Epithelial cell of prostate (primary cell): ENCODE measurements at regions not wholly inside any gene's neighbourhood (a gene's known extent, or its start where the extent isn't known, plus 50 kb on each side); places are given as distances from the start of the nearest gene placed in this dataset.

Experiments
- DNase-seq: peaks from one replicate; pipeline ENCODE4 v3.0.0-alpha.2; 2011; ENCODE audit warnings: low read depth, low spot score
- H3K27ac ChIP-seq: fragments of 450-650 bp; 2 replicates; pipeline ENCODE4 v1.5.1; 2017; ENCODE audit warnings: mild to moderate bottlenecking

DNA sequence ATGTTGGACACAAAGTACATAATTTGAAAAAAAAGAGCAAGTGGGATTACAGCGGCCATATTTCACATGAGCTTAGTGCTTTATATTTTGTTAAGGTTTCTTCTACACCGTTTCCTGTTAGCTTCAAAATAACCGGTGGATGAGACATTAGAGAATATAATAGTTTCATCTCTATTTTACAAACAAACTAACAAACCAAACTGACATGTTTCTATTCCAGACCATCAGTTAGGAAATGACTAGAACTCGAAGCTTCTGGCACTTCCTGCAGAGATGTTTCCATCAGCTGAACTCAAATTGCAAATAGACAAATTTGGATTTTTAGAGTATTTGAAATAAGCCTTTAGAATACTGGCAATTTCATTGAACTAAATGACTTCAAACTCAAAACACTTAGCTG is 86.5 kb downstream of the MTRR start:
- no peak for DNase-seq
- H3K27ac ChIP-seq, result no peak overlapping the region

DNA sequence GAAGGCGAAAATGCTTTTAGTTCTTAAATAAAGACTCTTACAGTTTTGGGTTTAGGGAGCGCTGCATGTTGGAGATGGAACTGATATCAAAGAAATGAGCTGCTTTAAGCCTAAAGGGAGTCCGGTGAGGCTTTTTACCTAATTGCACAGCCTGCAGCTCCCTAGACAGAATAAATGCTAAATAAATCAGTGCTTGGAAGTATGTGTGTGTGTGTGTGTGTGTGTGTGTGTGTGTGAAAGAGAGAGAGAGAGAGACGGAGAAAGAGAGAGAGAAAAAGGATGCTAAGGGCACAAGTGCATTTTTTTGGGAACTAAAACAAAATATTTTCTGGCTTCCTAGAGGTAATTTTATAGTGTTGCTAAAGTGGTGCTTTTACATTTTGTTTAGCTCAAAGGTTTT is 88.4 kb downstream of the MTRR start:
- no peak for DNase-seq
- no peak overlapping the region for H3K27ac ChIP-seq

DNA sequence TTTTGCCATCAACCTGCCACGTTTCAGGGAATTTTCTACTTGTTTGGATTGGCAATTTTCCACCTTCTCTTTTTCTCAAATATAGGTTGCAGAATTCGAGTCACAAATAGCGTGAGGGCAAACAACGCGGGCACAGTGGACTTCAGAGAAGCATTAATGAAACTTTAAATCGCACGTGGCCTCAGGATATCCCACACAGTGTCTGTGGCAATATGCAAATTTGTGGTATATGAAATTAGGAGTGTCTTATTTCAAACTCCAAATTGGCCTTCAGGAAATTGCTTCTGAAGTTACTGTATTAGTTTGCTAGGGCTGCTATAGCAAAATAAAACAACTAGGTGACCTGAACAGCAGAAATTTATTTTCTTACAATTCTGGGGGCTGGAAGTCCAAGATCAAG is 91.2 kb downstream of the MTRR start:
- no peak for DNase-seq
- H3K27ac ChIP-seq, result no peak overlapping the region

DNA sequence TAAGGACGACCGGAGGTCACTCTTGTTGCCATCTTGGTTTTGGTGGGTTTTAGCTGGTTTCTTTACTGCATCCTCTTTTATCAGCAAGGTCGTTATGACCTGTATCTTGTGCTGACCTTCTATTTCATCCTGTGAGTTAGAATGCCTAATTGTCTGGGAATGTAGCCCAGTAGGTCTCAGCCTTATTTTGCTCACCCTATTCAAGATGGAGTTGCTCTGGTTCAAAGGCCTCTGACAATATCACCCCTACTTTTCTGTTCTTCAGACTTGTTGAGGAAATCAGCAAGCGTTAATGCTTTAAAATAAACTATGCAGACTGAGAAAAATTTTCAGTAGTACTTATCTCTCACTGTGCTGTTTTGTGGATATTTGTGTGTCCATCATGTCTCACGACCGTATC is 92.6 kb downstream of the MTRR start:
- DNase-seq, result no peak
- H3K27ac ChIP-seq, result no peak overlapping the region

DNA sequence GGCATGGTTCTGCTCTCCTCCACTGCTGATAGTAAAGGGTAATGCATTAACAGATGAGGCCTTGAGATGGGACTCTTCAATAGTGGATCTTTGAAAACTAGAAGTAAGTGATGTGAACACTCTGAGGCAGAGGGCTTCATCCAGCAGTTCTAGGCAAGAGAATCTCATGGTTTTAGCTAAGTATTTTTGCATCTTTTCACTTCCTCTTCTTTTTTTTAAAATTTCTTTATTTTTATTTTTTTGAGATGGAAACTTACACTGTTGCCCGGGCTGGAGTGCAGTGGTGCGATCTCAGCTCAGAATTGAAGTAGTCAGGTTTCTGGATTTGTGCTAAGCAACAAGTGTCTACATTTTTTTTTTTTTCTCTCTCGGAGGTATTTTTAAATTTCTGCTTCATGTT is 101.9 kb downstream of the MTRR start:
- H3K27ac ChIP-seq, result no peak overlapping the region
- DNase-seq, result no peak

DNA sequence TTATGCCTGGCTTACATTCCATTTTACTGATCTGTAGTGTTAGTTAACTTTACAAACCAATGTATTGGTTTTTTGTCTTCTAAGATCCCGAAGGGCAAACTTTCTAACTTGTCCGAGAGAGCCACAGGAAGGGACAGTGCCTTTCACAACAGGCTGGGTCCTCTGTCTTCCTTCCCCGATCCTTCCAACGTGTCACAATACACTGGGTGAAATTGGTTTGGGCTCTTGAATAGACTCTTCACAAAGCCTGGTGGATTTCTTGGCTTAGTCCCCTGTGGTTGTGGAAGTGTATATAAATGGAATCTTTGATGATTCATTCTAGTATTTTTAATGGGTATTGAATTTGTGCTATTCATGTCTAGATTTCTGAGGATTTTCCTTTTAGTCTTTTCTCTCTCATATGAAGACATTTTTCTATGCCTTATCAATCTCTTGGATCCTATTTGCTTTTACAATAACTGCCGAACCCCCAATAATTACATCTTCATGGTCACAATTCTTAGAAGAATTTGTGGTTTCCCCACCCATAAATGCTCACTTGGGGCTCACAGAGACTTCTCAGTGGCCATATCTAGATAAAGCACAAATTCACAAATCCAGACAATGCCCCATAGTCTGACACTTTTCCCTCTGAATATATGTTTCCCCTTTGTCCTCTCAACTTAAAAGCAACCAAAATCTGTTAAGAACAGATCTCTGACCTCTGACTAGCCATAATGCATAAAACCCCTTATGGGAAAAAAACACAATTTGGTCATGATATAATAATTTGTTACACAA is 107.7 kb downstream of the MTRR start:
- no peak overlapping the region for H3K27ac ChIP-seq
- no peak for DNase-seq

DNA sequence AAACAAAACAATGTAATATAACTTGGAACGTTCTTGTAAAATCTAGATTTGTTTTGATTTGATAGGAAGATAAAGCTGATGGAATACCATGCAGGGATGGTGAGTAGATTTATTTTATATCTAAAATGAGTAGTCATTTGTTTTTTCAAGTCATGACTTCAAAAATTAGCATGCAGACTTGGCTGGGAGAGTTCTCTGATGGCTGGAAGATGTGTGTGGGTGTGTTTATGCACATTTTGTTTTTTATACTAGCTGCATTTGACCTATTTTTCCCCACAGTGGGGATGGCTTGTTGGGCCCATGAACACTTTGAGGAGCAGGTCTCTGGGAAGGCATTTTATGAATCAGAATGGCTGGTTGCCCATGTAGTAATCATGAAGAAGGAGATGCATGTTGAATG is 109.2 kb downstream of the MTRR start:
- no peak overlapping the region for H3K27ac ChIP-seq
- DNase-seq, result no peak

DNA sequence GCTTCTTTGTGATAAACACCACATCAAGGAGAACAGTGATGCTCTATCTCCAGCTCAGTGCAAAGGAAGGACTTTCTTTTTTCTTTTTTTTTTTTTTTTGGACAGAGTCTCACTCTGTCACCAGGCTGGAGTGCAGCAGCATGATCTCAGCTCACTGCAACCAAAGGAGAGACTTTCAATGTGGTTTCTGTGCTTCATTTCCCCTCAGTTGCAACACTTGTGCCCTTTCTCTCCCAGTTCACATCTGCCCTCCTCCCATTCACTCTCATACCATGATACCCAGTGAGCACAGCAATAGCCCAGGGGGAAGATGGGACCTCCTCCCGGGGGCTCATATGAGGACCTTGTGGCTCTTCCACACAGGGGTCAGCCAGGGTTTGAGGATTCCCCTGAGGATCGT is 110.0 kb downstream of the MTRR start:
- no peak overlapping the region for H3K27ac ChIP-seq
- no peak for DNase-seq

DNA sequence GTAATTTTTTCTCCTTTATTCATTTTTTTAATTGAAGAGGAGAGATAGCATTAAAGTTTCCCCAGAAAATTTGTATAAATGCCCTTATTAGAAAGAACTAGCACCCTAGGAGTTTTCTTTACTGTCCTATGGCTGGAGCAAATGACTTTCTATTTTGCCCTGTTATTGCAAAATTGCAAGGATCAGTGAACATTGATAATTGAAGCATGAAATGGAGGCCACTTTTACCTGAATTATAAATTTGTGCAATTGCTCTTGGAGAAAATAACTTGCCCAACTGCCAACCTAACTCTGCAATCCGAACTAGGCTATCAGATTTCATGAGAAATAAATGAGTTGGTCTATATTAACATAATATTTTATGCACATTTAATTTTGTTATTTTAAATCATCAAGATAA is 111.9 kb downstream of the MTRR start:
- no peak for DNase-seq
- no peak overlapping the region for H3K27ac ChIP-seq

DNA sequence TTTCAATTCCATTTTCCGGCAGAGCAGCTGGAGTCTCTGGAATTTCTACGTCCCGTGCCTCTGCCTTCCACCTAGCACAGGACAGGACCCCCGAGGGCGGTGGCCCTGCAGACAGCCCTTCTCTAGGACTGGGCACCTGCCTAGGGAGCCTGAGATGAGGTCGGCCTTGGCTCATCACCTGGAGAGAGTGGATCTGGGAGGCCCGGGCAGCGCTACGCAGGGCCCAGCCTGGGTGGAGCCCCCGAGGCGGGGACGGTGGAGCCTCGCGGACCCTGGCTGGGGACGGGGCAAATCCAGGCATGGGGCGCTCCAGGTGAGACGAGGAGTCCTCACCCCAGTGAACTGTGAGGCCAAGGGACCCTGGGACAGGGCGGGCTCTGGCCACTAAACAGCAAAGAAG is 114.5 kb downstream of the MTRR start:
- no peak overlapping the region for H3K27ac ChIP-seq
- DNase-seq, result no peak

DNA sequence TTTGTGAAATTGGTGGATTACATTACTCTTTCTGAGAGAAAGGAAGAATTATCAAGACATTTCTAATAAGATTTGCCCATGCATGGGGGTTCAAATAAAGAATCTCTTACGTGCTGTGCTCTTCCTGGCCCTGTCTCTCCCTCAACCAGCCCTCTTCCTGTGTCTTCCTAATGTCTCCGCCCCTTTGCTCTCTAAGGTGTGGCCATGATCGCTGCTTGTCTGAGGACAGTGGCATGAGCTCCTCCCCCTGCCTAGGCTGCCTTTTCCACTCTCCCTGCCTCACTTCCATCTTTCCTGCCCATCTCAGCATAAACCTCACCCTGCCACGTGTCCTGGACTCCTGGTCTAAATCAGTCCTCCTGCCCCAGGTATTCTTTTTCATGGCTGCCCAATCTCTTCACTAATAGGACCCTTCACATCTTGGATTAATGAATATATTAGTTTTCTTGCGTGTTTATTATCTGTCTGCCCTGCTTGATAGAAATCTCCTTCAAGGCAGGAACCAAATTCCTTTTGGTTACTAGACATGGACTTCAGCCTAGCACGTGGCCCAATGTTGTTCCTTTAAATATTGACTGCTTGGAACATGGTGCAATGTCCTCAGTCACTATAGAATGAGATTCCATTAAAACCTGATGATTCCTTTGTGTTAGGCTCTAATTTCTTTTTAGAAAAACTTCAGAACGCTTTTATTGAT is 122.3 kb downstream of the MTRR start:
- H3K27ac ChIP-seq, result no peak overlapping the region
- no peak for DNase-seq

DNA sequence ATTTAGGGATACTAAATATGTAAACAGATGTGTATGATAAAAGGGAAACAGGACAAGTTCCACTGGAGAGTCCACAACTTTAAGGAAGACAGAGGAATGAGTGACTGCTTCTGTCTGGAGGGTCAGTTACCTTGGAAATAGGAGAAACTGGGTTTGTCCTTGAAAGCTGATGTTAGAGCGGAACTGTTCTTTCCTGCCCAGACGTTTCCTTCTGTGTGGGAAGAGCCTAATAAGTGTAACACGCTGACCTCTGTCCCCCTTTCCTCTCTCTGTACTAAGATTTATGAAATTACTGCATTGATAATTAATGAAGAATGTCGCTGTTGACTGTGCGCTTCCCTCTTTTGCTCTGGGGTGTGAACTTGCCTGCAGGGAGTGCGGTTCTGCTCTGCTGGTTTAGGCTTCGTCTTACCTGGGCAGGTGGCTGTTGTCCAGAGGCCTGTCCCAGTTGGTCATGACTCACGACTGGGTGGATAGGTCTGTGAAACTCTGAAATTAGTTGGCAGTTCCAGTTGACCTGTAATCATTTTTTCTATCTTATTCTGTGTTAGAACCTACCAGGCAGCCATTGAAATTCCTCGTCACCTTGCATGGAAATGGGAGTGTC is 126.8 kb downstream of the MTRR start:
- no peak overlapping the region for H3K27ac ChIP-seq
- no peak for DNase-seq

DNA sequence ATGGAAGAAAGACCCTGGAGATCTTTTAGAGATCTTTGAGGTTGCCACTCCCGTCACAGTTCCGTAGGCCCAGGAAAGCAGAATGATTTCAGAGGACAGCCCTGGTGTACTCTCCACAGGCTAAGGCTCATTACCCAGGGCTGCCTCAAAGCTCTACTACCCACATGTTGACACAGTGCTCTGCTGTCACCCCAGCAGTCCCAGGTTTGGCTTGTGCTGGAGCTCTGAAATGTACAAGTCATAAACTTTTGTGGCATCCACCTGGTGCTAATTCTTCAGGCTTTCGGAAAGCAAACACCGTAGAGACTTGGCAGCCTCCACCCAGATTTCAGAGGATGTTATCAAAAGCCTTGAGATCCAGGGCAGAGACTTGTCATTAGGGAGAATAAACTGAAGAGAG is 136.5 kb downstream of the MTRR start:
- H3K27ac ChIP-seq, result no peak overlapping the region
- DNase-seq, result no peak

DNA sequence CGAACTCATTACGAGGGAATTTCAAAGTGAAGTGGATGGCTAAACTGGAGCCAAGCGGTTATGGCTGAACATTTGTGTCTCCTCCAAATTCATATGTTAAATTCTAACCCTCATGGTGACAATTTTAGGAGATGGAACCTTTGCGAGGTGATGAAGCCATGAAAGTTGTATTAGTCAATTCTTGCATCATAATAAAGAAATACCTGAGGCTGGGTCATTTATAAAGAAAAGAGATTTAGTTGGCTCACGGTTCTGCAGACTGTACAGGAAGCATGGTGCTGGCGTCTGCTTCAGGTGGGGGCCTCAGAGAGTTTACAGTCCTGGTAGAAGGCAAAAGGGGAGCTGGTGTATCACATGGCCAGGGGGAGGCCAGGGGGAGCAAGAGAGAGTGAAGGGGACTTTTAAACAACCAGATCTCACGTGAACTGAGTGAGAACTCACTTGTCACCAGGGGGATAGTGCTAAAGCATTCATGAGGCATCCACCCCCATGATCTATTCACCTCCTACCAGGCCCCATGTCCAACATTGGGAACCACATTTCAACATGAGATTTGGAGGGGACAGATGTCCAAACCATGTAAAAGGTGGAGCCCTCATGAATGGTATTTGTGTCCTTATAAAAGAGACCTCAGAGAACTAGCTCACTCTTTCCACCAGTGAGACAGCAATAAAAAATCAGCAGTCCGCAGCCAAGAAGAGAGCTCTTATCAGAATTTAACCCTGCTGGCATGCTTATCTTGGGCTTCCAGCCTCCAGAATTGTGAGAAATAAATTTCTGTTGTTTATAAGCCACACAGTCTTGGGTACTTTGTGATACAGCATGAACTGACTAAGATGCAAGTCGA is 143.4 kb downstream of the MTRR start:
- DNase-seq, result no peak
- H3K27ac ChIP-seq, result no peak overlapping the region

DNA sequence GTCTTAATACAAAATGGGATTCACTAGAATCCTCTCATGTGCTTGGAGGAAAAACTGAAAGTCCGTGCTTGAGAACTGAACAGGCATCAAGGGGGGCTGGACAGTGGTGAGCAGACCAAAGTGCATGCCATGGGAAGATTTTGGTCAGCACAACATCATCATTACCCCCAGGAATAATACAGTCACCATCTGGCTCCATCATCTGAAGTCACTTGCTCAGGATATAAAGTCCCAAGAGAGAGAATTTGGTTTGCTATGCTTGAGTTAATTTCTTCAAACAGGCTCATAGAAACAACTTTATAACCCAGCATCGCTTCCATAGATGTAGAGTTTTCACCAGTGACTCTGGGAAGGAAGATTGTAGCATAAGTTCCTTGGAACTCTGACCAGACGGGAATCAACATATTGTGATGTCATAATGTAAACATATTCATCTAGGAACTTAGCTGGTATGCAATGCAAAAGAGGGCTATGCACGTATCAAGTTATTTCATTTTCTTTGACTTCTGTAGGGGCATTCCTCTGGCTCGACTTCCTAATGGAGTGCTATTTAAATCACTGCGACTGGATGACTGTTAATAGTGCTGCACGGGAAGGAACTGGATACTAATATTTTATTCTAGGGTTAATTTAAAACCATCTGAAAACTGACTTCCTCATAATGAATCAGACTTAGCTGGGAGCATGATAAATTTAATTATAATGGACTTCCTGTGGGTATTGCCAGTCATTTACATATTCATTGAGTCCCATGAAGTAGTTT is 145.2 kb downstream of the MTRR start:
- no peak for DNase-seq
- H3K27ac ChIP-seq, result no peak overlapping the region

DNA sequence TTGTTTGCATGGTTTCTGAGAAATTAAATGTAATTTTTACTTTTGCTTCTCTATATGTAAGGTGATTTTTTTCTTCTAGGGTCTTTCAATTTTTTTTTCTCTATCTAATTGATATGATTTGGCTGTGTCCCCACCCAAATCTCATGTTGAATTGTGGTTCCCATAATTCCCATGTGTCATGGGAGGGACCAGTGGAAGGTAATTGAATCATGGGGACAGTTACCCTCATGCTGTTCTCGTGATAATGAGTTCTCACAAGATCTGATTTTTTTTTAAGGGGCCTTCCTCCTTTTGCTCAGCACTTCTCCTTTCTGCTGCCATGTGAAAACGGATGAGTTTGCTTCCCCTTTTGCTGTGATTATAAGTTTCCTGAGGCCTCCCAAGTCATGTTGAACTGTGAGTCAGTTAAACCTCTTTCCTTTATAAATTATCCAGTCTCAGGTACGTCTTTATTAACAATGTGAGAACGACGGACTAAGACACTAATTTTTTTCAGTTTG is 150.8 kb downstream of the MTRR start:
- no peak for DNase-seq
- no peak overlapping the region for H3K27ac ChIP-seq

DNA sequence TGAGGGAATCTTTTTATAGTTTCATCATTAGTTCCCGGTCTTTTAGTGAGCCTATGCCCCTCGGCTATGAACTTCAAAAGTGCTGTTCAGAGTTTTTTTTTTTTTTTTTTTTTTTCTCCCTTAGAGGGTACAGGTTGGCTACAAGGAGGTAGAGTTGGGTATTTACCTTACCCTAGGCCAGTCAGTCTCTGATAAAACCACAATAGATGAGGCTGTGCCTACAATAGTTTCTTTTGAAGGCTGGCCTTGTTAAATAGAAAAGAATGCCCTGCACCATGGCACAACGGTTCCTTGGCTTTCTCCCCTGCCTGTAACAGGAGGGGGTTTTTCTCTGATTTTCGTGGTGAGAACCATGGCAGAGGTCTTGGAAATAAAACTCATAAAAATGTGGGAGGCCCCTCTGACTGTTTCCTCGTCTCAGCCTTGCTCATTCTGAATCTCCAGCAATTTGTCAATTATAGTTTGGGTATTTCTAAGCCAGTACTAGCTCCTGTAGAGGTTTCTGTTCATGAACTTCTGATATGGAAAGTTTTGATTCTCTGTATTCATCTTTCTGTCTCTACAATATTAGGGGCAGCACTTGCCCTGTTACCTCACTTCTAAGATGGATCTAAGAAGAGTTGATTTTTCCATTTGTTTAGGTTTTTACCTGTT is 152.0 kb downstream of the MTRR start:
- no peak overlapping the region for H3K27ac ChIP-seq
- no peak for DNase-seq

DNA sequence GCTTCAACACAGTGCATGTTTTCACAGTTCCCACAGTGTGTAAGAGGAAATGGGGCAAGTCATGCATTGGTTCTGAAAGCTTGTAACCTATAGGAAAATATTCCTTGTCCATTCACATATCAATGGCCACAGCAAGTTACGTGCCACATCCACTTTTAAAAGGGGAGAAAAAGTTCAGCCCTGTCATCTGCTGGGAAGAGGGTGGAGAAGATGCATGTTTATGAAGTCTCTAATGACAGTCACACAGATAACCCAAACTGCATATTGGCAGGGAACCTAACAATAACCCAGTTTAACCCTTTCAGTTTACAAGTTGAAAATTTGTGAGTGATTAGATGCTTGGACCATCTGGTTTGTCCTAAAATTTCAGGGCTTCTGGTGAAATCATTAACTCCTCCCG is 159.3 kb downstream of the MTRR start:
- no peak overlapping the region for H3K27ac ChIP-seq
- no peak for DNase-seq

DNA sequence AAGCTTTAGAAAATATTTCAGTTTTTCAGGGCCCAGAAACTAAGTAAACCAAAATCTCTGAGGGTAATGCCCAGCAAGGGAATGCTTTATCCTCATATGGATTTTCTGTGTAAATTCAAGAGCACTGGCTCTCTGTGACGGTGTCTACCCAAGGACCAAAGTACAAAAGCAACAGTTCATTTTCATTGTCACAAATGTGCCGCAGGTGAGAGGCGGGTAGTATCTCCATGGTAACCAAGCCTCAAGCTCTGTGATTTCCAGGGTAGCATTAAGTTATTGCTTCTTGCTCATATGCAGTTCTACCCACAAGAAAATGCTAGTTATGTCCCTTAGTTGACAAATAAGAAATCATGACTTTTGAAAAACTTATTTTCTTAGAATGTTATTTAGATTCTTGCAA is 164.3 kb downstream of the MTRR start:
- no peak overlapping the region for H3K27ac ChIP-seq
- no peak for DNase-seq
